GM19328 (cell line): ENCODE measurements at regions not wholly inside any gene's neighbourhood (a gene's known extent, or its start where the extent isn't known, plus 50 kb on each side); places are given as distances from the start of the nearest gene placed in this dataset.

Experiments used
- ATAC-seq: cut with Tn5 transposase; IDR thresholded peaks from one replicate; pipeline ENCODE4 v1.9.1; 2021; ENCODE audit warnings: mild to moderate bottlenecking, moderate library complexity; ENCODE audit not compliant: unreplicated experiment

- ATAC-seq: no peak
Measured at GRCh38 chr6:104617591-104617990, 242.1 kb downstream of the HACE1 start.

GRCh38 chr6:104614394-104614793 is 245.3 kb downstream of the HACE1 start:
- ATAC-seq: no peak

- no peak for ATAC-seq
Measured at GRCh38 chr6:104613416-104614001, 246.2 kb downstream of the HACE1 start.

GRCh38 chr6:104612541-104612940 is 247.2 kb downstream of the HACE1 start:
- ATAC-seq: no peak

GRCh38 chr6:104608101-104608500 is 251.6 kb downstream of the HACE1 start:
- ATAC-seq: no peak

GRCh38 chr6:104607501-104607900 is 252.2 kb downstream of the HACE1 start:
- no peak for ATAC-seq

- ATAC-seq: no peak
Measured at GRCh38 chr6:104606361-104606760, 253.4 kb downstream of the HACE1 start.

GRCh38 chr6:104604685-104605084 is 255.0 kb downstream of the HACE1 start:
- no peak for ATAC-seq

- no peak for ATAC-seq
Measured at GRCh38 chr6:104603108-104603745, 256.5 kb downstream of the HACE1 start.

- no peak for ATAC-seq
Measured at GRCh38 chr6:104601721-104602120, 258.0 kb downstream of the HACE1 start.

- ATAC-seq: no peak
Measured at GRCh38 chr6:104601131-104601651, 258.5 kb downstream of the HACE1 start.

GRCh38 chr6:104600639-104600931 is 259.1 kb downstream of the HACE1 start:
- no peak for ATAC-seq

GRCh38 chr6:104599821-104600638 is 259.7 kb downstream of the HACE1 start:
- no peak for ATAC-seq

- ATAC-seq: no peak
Measured at GRCh38 chr6:104597541-104598050, 262.1 kb downstream of the HACE1 start.

- ATAC-seq: no peak
Measured at GRCh38 chr6:104596091-104596490, 263.6 kb downstream of the HACE1 start.

GRCh38 chr6:104595311-104595820 is 264.4 kb downstream of the HACE1 start:
- no peak for ATAC-seq

GRCh38 chr6:104591573-104592334 is 268.0 kb downstream of the HACE1 start:
- no peak for ATAC-seq

GRCh38 chr6:104589940-104590339 is 269.8 kb downstream of the HACE1 start:
- no peak for ATAC-seq

GRCh38 chr6:104585646-104586045 is 274.1 kb downstream of the HACE1 start:
- ATAC-seq: no peak

- ATAC-seq: no peak
Measured at GRCh38 chr6:104580452-104580851, 279.3 kb downstream of the HACE1 start.

- ATAC-seq: no peak
Measured at GRCh38 chr6:104579310-104579863, 280.3 kb downstream of the HACE1 start.
